HG03354 (cell line): ENCODE measurements at regions not wholly inside any gene's neighbourhood (a gene's known extent, or its start where the extent isn't known, plus 50 kb on each side); places are given as distances from the start of the nearest gene placed in this dataset.

Source experiments
- ATAC-seq: cut with Tn5 transposase; IDR thresholded peaks from one replicate; pipeline ENCODE4 v1.9.1; 2021; ENCODE audit warnings: mild to moderate bottlenecking; ENCODE audit not compliant: unreplicated experiment, poor library complexity, severe bottlenecking

DNA sequence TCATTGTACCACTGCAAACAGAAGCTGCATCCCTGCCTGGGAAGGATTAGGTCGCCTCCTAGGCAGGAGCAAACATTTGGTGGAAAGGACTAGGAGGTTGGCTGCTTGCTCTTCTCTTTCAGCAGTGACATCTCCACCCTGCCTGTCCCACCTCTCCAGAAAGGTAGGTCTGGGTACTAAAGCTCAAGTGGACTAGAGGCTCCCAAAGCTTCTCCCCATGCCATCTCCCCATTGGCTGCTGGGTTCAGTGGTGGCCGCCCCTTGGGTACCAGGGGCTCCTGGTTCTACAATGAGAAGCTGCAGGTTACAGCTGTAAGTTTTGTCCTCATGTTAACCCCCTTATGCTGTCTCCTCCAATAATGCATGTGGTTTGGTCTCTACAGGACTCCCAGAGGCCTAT, 180.7 kb upstream of the MKI67 start:
- no peak for ATAC-seq

DNA sequence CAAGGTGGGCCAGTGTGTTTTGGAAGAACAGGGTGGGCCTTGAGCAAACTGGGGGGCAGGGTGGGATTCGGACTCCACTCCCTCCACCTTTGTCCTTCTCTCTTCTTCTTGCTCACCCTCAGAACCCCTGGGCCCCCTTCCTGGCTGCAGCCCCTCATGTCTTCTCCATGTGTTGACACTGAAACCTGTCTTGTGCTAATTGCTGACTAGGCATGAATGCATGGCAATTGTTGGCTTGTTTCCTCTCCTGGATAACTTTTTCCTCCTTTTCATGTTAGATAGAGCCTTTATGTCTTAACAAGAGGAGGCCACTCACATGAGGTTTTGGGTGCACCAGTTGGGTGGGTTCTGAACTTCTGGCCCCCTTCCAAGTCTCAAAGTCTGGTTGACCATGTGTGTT, 181.6 kb upstream of the MKI67 start:
- no peak for ATAC-seq

DNA sequence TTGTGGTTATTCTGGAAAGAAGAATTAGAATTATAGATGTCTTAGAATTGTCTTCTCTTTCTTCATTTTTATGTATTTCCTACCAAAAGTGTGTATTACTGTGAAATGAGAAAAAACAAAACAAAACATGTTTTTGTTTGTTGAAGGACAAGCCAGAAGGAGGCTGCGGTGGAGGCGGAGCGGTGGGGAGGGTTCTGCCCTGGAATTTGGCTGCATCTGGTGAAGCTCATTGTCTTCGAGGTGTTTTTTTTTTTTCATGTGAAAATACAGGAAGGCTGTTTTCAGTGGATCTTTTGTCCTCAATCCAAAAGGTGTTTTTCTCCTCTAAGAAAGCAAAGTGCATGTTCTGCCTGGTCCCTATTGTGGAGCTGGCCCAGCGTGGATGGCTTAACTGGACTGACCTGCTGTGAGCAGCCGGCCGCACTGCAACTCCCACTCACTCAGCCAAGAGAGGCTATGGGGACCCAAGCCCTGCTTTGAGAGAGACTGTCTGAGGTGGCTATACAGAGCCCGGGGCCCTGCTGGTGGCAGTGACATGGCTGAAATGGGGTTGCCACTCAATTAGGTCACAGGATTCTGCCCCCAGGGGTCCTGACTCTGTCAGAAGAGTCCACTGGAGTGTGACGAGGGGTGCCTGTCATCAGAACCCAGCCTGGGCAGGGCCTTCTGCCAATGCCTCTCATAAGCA, 184.9 kb upstream of the MKI67 start:
- ATAC-seq = no peak

DNA sequence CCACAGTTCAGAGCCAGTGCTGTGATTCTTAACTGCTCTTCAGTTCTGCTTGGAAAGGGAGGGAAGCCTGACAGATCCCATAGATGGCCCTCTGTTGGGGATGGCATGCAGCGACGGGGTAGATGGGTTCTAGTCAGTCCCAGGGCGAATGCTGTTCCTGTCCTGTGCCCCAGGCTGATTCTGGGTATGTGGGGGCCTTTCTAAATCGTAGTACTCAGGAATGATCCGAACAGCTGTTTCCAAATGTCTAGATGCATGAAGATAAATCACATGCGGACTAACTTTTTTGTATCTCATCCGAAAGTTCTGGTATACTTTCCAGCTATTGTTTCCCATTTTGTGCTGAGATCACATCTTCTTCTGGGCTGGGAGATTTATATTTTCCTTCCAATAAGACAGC, 186.0 kb upstream of the MKI67 start:
- no peak for ATAC-seq

- ATAC-seq = no peak
These were observed 188.5 kb upstream of the MKI67 start for GRCh38 chr10:128314686-128315085.

DNA sequence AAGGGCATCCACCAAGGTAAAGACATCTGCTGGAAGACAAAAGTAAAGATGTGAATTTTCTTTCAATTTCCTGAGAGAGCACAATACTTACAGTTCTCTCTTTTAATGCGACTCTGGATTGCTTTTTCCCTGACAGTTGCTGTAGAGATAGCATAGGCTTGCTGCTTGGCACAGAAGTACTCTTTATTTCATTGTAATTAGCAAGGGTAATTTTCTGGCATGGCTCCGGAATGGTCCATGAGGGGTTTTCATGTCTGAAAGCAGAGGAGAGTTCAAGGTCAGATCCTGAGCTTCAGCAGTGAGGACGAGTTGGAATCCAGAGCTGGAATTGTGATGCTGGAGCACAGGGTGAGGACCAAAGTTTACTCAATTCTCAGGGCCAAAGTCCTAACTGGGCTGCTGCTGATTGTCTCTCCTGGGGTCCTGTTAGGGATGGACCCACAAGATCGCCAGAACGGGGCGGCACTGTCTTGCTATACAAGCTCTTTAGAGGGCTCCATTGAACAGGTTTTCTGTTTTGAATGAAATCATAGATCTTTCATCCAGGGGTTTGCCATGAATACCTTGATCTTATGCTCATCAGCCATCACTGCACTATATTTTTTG, 190.0 kb upstream of the MKI67 start:
- ATAC-seq = no peak

DNA sequence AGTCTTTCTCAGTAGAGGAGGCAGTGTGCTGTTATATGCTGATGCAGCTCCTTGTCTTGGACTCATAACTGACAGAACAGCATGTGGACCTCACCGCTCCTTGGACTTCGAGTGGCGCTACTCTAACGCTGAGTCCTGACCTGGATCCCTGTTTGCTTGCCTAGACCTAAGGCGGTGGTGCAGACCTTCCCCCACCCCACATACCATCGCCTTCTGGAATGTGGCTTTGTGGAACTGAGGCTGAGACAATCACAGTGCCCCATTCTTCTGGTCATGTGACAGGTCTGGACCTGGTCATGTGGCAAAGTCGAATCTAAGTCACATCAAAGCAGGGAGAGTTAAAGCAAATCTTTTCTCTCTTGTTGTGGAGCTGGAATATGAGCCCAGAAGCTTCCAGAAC, 190.7 kb upstream of the MKI67 start:
- ATAC-seq = no peak

DNA sequence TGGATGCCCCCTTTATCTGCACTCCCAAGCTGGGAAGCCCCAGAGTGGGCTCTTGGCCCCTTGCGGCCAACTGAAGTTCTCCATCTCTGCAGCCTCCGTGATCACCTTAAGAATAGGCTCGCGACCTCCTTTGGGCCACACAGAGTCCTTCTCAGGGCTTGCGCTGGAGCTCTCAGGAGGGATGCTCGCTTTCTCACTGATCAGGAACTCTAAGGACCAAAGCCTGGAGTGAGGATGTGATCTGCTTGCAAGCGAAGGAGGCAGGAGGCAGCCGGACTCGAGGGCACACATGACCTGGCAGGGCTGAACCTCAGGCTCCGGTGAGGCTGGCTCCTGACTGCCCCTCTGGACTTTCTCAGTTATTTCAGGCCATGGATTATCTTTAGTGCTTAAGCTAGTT, 192.1 kb upstream of the MKI67 start:
- ATAC-seq = no peak

DNA sequence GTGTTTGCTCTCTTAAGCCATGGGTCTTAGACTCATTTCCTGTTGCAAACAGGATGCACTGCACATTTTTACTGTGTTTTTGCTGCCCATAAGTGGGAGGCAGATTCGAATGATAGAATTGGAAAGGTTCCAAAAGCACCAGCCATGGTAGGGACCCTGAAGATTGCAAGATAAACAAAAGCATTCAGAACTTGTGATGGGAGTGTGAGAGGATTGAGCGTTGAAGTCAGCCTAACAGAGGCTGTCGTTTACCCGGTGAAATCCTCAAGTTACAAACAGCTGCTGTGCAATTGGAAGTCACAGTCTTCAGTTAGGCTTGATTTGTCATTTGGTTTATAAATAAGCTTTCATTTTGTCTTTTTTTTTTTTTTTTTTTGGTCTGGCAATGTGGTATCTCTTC, 192.7 kb upstream of the MKI67 start:
- ATAC-seq = no peak

DNA sequence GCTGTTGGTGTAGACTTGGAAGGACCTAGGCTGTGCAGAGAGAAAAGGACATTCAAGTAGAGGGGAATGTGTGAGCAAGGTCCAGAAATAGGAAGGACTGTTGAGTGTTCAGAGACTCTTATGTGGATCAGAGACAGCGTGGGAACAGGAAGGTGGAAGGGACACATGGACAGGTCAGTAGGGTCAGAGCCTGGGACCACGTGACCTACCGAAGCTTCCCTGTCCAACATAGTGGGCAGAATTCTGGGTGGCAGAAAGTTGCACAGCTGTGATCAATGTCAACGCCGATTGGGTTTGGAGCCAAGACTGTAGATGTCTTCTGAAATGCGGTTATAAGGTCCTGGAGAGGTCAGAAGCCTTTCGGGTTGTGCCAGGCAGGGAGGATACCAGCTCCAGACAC, 195.9 kb upstream of the MKI67 start:
- no peak for ATAC-seq

DNA sequence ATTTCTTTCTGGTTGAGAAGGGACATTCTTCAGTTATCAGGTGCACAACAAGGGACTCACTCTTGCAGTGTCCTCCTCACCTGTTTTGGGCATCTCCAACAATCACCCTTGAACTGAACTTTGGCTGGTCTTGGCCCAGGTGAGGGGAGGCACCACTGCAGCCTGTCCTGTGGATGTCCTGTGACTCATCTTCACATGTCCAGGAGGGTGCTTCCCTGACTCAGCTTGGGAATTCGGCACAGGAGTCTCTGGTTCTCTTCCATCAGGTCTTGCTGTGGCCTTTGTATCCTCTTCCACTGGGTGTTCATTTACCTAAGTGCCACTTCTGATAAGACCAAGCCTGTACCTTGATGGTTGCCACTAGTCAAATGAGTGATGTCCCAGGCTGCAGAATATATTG, 196.7 kb upstream of the MKI67 start:
- no peak for ATAC-seq

- no peak for ATAC-seq
These were observed 198.0 kb upstream of the MKI67 start for GRCh38 chr10:128324058-128324827.

DNA sequence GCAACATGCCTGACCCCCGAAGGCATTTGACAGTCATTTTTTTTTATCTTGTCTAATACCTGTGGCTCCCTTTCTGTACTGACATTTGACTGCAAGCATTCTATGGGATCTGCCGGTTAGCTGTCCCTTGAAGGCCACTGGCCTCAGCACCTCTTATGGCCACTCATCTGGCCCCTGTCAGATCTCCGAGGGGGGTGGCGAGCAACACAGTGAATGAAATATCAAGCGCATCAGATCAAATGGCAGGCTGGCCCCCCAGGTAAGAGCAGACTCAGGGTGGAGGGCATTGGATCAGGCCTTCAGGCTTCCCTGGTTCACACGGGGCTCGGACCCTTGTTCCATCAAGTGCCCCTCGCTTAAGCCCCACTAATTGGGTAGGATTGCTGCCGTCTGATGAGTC, 199.6 kb upstream of the MKI67 start:
- ATAC-seq = no peak

GRCh38 chr10:128326251-128326650, 200.0 kb upstream of the MKI67 start:
- ATAC-seq = no peak

DNA sequence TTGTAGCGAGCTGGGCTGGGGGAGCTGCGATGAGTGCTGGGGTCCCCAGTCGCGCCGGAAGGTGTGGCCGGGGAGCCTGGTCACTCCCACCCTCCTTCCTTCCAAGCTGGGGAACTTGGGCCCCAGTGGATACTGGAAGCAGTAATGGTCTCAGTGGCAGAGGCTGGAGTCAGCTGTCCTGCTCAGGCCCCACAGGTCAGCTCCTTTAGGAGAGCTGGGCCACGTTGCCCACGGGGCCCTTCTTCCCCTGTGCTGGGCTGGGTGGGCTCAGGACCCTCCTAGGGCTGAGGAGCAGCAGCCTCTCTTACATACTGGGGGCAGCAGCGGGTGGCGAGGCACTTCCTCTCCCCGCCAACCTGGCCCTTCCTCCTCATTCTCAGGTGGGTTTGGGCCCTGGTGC, 200.6 kb upstream of the MKI67 start:
- ATAC-seq = no peak

DNA sequence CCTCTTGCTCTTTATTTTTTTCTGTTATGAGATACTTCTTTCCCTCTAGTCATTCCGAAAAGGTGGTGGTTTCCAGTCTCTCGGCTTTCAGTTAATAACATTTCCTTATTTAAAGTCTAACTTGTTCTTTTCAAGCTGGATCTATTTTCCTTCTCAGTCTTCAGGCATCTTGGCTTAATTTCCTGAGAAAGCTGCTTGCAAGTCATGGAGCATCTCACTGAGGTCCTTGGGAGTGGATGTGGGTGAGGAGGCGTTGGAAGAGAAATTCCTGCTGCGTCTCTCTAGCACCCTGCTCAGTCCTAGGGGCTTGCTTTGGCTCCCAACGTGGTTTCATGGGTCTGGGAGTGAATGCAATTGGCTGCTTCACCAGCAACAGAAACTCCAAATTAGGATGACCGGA, 210.2 kb upstream of the MKI67 start:
- ATAC-seq = no peak

- no peak for ATAC-seq
These were observed 211.7 kb upstream of the MKI67 start for GRCh38 chr10:128337860-128338378.

DNA sequence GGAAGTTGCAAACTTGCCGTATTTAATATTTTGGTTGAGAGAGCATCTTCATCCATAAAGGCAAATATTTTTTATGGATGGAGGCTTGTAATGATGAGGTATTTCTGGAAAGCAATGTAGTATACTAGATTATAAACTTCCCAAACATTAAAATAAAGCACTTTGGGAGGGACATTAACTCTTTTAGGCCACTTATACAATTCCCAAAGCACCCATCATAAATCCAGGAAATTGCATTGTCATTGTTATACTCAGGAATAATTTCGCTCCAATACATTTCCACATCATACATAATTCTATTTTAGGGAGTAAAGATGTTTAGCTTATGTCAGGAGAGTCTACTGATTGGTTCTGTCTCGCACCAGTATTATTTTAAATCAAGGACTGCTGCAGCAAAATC, 212.7 kb upstream of the MKI67 start:
- ATAC-seq = no peak

GRCh38 chr10:128339753-128340152, 213.5 kb upstream of the MKI67 start:
- no peak for ATAC-seq

DNA sequence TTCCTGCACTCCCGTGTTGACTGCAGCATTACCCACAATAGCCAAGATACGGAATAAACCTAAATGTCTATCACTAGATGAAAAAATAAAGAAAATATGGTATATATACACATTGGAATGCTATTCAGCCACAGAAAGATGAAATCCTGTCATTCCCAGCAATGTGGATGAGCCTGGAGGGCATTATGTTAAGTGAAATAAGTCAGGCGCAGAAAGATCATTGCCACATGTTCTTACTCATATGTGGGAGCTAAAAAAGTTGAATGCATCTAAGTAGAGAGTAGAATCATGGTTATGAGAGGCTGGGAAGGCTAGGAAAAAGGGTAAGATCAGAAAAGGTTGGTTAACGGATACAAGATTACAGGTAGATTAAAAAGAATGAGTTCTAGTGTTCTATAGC, 219.1 kb upstream of the MKI67 start:
- ATAC-seq = no peak

GRCh38 chr10:128360783-128361182, 234.6 kb upstream of the MKI67 start:
- no peak for ATAC-seq
